HG03280 (cell line): ENCODE measurements at regions not wholly inside any gene's neighbourhood (a gene's known extent, or its start where the extent isn't known, plus 50 kb on each side); places are given as distances from the start of the nearest gene placed in this dataset.
"Not testable (repeated sequence)": the region's sequence is repeated elsewhere in the genome, so short reads cannot be mapped to it uniquely, and the experiment has no call there.

Experiments used
- ATAC-seq: cut with Tn5 transposase; IDR thresholded peaks from one replicate; pipeline ENCODE4 v1.9.1; 2021; ENCODE audit warnings: mild to moderate bottlenecking, moderate library complexity; ENCODE audit not compliant: unreplicated experiment

DNA sequence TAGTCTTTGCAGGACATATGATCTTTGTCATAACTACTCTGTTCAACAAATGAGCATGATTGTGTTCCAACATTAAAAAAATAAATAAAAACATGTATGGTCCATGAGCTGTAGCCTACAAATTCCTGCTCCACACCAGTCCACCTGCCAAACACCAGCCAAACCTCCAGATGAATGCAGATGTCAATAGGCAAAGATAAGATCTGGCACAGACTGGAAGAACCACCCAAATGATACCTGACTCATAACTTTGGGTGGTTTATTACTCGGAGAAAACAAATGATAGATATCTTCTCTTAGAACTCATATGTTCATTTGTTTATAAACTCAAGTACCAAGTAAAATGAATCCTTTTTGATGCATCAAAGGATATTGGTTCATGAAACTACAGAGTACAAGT lies 425.1 kb downstream of the GBA3 start:
- ATAC-seq = no peak

DNA sequence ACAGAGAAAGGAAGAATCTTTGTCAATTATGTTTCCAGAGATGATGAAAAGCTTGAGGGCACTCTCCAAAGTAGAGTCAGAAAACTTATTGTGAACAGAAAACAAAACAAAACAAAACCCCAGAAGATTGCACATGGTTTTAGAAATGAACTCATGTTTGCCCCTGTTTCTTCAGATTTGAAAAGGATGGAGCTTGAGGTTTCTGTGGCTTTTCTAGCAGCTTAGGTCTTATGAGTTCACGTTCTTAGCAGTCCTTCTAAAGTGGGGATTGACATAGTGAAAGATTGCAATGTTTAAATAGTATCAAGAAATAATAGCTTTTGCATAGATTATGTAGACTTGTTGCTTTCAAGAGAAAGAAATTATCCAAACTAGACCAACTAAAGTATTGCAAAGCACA lies 421.8 kb downstream of the GBA3 start:
- ATAC-seq = no peak

DNA sequence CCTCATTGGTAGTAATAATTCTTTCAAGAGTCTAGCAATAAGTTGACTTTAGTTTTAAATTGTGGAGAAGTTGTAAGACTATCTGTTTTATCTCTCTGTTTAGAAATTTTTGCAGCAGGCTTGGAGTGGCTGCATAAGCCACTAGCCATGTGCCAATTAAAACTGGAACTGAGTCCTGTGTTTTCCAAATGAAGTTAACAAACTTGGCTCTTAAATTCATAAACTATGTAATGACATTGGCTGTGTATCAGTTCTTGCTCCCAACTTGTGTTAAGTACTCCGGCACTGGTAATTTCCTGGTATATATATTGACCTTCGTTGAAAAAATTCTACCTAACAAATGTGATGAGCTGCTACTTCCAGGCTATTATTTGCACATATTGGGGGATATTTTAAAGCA lies 420.4 kb downstream of the GBA3 start:
- ATAC-seq = no peak

DNA sequence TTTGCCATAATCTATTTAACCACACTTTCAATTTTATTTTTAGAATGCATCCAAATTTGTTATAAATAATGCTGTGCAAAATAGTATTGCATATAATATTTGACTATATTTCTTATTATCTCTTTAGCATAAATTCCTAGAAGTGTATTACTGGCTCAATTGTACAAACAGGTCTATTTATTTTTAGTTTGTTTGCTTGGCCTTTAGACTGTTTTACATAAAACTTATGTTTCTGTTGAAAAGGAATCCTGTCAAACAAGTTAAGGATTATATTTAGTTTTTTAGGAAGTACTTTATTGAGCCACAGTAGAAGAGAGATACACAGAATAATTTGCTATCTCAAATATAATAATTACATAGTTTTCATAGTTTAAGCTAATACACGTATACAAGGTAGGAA lies 413.8 kb downstream of the GBA3 start:
- ATAC-seq = no peak

DNA sequence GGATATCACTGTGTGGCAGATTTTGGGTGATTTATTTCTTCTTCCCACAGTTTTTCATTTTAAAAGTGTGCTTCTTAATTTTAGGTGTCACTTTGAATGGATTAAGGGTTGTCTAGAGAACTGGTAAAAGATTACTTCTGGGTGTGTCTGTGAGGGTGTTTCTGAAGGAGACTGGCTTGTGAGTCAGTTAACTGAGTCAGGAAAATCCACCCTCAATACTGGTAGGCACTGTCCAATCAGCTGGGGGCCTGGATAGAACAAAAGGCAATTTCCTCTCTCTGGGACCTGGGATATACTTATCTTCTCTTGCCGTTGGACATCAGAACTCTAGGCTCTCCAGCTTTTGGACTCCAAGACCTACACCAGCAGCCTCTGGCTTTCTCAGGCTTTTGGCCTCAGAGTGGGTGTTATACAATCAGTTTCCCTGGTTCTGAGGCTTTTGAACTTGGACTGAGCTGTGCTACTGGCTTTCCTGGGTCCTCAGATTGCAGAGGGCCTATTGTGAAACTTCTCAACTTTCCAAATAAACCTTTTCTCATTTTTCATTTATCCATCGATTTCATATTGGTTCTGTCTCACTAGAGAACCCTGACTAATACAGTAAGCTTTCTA lies 413.1 kb downstream of the GBA3 start:
- no peak for ATAC-seq

DNA sequence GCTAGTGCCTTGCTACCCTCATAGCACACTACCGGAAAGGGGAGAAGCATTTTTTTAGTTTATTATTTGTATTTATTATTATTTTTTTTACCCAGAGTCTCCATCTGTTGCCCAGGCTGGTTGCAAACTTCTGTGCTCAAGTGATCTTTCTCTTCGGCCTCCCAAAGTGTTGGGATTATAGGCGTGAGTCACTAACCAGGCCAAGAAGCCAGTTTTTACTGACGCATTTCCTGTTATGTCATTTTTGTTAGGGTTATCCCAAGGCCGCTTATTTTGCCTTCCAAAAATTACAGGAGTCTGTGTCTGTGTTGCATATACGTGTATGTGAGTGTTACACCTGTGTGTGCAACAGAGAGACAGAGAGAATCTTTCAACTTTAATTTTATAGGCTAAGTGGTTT lies 404.5 kb downstream of the GBA3 start:
- no peak for ATAC-seq

DNA sequence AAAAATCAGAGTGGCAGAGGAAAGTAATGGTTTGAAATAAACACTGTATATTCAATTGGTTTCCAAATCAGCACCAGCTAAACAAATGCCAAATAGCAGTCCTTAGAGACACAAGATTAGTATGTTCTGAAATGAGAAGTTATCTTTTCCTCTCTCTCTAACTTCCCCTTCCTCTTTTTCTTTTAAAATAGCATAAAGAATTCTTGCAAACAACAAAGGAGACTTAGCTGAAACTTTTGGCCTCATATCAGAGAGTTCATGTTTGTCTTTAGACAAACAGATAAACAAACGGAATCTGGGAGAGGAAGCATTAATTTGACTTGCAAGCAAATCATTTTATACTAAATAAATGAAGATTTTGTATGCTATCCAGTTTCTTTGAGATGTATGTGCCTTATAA lies 399.0 kb downstream of the GBA3 start:
- no peak for ATAC-seq

DNA sequence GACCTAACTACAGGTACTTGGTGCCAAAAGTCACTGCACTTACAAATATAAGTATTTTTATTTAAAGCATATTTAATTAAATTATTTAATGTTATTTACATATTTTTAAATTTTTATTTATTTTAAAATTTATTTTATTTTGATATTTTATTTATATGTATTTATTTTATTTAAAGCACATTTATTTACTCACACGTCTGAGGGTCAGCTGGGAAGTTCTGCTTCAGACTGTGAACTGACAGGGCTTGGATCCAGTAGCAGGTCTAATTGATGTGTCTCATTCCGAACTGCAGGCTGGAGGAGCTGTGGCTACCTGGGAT lies 392.5 kb downstream of the GBA3 start:
- no peak for ATAC-seq

DNA sequence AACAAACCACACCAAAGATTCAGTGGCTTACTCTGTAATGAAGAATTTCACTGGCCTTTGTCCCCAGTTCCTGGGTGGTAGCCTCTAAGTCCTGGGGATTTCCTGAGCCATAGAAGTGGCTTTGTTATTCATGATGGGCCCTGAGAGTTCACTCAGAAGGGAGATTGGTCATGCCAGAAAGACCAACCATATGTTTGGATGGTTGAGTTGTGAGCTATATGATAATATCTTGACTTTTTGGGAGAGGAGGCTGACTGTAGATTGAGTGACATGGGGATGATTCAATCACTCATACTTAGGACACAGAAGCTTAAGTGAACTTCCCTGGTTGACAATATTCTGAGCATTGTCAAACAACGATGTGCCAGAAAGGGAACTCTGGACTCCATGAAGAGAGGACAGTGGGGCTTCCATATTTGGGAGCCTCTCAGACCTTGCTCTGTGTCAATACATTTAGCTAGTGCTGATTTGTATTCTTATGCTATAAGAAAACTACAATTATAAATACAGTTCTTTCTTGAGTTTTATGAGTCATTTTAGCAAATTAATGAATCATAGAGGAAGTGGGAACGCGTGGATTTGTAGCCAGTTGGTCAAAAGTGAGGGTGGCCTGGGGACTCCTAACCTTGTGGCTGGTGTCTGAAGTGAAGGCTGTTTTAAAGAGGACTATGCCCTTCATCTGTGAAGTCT lies 392.0 kb downstream of the GBA3 start:
- ATAC-seq = no peak

DNA sequence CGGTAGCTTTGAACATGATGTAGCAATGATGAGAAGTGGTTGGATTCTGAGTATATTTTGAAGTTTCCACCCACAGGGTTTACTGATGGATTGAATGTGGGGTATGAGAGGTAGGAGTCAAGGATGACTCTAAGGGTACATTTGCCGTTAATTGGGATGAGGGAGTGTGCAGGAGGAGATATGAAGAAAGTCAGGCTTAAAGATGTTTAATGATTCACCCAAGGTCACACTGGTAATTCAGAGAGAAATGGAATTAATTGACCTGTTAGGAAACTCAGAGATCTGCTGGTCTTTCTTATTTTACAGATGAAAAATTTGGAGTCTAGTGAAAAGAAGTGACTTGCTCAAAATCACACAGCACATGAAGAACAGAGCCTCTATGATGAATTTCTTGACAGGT lies 390.7 kb downstream of the GBA3 start:
- no peak for ATAC-seq

DNA sequence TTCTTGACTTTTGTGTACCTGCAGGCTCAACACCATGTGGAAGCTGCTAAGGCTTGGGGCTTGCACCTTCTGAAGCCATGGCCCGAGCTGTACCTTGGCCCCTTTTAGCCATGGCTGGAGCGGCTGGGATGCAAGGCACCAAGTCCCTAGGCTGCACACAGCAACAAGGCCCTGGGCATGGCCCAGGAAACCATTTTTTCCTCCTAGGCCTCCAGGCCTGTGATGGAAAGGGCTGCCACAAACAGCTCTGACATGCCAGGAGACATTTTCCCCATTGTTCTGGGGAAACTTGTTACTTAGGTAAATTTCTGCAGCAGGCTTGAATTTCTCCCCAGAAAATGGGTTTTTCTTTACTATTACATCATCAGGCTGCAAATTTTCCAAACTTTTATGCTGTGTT lies 387.4 kb downstream of the GBA3 start:
- not testable (repeated sequence) for ATAC-seq

DNA sequence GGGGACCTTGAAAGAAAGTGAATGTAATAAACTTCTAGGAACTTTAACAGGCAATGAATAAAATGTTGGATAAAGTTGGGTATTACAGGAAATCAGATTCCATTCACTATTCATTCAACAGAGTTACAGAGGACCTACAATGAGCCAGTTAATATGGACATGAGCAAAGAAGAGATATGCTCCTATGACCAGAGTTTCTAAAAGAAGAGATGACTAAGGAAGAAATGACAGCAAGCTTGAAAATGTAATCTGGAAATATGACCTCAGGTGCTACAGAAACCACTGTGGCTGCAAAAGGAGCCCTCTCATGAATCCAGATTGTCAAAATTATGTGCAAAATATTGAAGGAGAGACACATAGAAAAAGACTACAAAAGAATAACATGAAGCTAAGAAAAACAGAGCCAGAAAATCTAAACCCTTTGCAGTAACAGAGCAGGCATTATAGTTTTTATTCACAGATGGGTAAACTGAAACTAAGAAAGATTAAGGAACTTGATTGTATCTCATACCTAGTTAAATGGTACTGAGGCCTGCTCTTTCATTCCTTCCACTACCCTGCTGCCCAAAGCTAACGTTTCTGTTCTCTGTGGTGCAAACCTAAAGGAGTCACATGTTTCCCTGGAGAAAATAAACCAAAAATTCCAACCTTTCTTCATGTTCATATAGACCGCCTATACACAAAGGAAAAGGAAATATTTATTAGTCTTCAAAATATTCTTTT lies 378.3 kb downstream of the GBA3 start:
- ATAC-seq = no peak

DNA sequence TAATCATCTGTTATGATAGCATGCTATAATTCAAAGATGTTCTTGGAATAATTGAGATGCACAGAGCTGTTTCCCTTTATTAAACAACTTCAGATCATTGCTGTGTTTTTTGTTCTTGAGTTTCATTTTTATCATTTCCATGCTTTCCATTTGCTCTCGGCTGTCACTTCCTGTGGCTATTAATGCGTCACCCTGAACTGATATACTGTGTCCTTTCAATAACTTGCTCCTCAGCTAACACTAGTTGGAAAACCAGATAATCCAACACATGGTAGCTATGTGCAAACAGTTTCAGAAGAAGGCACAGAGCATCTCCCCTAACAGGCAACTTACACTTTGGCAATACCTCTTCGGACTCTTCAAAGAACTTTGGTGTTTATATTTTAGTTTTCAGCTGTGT lies 376.0 kb downstream of the GBA3 start:
- no peak for ATAC-seq

DNA sequence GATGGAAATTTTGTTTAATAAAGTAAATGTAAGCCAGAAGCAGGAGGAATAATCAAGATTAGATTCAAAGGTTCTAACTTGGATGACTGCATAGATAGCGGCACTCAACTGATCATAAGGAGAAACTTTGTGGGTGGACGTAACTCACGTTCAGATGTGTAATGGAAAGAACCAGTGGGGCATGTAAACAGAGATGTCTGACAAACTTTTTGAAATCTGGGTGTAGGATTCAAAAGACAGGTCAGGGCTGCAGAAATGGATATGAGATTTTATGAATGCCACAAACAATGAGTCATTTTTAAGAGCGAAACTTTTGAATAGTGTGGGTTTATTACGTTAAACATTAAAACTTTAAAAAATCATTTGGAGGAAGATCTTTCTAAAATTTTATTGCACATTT lies 375.6 kb downstream of the GBA3 start:
- ATAC-seq = no peak

DNA sequence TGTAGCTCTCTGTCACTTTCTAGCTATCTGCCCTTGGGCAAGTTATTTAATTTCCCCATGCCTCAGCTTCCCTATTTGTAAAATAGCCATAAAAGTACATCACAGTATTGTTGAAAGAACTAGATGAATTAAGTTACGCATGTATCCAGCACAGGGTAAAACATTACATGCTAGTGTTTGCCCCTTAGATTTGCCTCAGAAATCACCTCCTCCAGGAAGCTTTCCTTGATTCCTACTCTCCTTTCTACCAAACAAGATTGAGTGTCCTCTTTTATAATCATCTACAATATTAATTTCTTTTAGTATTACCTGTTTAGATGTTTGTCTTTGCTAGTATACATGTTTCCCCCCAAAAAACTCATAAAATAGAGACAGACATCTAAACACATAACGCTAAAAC lies 369.5 kb downstream of the GBA3 start:
- ATAC-seq = no peak

DNA sequence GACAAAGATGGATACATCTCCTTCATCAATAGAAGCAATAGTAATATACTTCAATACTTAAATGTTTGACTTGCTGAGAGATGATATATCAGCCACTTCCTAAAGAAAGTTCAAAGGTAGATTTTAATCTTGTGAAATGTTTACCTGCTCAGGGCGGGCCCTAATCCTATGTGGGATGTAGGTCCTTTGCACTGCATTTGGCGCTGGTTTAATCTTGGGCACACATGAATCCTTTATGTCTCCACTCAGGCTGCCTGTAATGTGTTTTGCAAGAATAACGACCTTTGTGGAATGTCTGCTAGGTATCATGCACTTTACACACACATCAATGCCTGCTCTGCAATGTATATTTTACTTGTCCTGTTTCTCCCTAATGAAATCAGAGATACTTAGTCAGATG lies 368.7 kb downstream of the GBA3 start:
- ATAC-seq = no peak

DNA sequence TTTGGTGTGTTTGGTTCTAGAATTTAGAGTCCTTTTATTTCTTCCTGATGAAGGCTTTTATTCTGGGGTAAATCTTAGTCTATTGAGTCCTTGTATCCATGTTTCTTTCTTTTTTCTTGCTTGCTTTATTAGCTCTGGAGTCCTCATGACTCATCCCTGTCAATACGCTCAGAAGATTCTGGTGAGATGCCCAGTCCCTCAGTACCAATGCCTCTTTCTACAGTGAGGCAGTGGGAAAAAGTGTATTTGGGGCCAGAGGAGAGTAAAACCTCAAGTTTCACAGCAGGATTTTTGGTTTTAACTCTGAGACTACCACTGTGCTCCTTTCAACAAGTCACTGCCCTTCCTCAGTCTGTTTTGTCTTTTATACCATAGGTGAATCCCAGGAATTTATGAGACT lies 368.0 kb downstream of the GBA3 start:
- no peak for ATAC-seq

DNA sequence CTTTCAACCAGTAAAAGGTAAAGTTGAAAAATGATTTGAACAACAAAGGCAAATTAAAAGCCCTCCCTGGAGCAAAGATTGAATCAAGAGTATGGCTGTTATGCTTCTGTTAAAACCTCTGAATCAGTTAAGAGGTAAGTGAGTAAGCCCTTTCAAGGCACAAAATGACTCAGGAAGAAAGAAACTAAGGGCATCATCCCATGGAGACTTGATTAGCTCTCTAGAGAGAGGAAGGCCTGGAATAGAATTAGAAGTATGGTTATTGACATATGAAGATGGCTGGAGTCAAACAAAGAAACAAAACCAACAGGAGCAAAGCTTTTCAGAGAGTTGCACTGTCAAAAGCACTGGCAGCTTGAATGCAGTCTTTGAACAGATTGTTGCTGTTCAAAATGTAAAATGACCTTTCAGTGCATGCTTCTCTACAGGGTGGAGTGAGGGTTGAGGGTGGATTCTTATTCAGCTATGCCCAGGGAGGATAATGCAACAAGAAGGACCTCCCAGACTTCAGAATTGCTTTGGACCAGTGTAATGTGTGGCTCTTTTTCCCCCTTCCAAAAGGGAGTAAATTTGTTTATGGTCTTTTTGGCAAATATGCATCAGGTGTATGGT lies 365.5 kb downstream of the GBA3 start:
- ATAC-seq = no peak

DNA sequence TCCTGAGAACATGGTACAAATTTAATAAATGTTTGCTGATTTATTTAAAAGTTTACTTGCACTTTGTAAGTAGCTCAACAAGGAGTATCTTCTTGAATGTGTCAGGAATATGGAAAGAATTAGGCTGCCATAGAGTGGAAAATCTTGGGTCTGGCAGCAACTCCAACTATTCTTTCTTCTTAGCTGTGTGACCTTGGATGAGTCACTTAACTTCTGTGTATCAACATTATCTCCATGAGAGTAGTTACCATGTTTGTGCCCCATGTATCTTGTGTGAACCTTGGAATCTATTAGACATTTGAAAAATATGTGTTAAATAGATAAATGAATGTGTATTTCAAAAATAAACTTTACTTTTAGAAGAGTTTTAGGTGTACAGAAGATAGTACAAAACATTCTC lies 348.8 kb downstream of the GBA3 start:
- ATAC-seq = no peak

DNA sequence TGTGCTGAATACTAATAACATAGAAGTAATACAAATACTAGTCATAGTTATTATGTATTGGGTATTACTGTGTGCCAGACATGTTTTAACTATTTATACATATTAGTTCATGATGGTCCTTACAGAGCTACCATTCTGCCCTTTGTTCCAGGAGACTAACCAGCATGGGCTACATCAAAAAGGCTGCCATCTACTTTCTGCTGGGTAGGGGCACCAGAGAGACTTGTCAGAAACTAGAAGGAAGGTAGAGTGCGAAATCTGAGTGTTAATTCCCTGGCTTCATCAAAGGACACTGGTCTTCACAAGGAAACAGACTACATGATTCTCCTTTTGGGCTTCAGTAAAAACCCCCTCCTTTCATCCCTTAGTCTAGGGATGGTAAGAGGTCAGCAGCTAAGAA lies 347.8 kb downstream of the GBA3 start:
- ATAC-seq = no peak

DNA sequence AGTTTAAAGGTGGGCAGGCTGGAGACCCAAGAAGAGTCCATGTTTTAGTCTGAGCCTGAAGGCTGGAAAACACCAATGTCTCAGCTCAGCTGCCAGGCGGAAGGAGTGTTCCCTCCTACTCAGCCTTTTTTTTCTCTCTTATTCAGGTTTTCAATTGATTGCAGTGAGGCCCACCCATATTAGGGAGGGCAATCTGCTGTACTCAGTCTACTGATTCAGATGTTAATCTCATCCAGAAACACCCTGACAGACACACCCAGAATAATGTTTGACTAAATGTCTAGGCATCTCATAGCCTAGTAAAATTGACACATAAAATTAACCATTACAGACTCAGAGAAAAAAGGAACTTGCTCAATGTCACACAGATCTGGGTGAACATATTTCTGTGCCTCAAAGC lies 347.1 kb downstream of the GBA3 start:
- no peak for ATAC-seq
